SK-N-SH treated with all-trans-retinoic acid at 6 μM for 48 hours (cell line): ENCODE measurements at regions not wholly inside any gene's neighbourhood (a gene's known extent, or its start where the extent isn't known, plus 50 kb on each side); places are given as distances from the start of the nearest gene placed in this dataset.
"Not testable (repeated sequence)": the region's sequence is repeated elsewhere in the genome, so short reads cannot be mapped to it uniquely, and the experiment has no call there.

Experiments
- ATAC-seq: fragments of 200-7000 bp; cut with Tn5 transposase; 3 replicates; pipeline ENCODE4 v1.9.1; 2020; ENCODE audit warnings: mild to moderate bottlenecking, moderate library complexity
- ARNTL ChIP-seq: fragments of 450-650 bp; formaldehyde crosslinking; IDR thresholded peaks from 2 replicates; pipeline ENCODE4 v1.5.0; 2020; ENCODE audit warnings: low read depth, mild to moderate bottlenecking, moderate library complexity, borderline replicate concordance
- BACH2 ChIP-seq: fragments of 250-450 bp; sonication (Bioruptor Pico); IDR thresholded peaks from 2 replicates; pipeline ENCODE4 v1.9.0; 2021; ENCODE audit warnings: mild to moderate bottlenecking, borderline replicate concordance
- CSDC2 ChIP-seq: fragments of 250-450 bp; sonication (Bioruptor Pico); IDR thresholded peaks from 2 replicates; pipeline ENCODE4 v1.5.0; 2020; ENCODE audit warnings: mild to moderate bottlenecking, moderate library complexity
- ESRRG ChIP-seq: fragments of 250-450 bp; sonication (Bioruptor Pico); IDR thresholded peaks from 2 replicates; pipeline ENCODE4 v1.6.1; 2021; ENCODE audit warnings: mild to moderate bottlenecking
- GLIS3 ChIP-seq: fragments of 250-450 bp; sonication (Bioruptor Pico); IDR thresholded peaks from 2 replicates; pipeline ENCODE4 v1.5.0; 2020; ENCODE audit warnings: mild to moderate bottlenecking, moderate library complexity
- ISL1 ChIP-seq: fragments of 250-450 bp; sonication (Bioruptor Pico); IDR thresholded peaks from 2 replicates; pipeline ENCODE4 v2.1.2; 2022; ENCODE audit warnings: mild to moderate bottlenecking, moderate library complexity
- OSR1 ChIP-seq: fragments of 250-450 bp; sonication (Bioruptor Pico); IDR thresholded peaks from 2 replicates; pipeline ENCODE4 v1.8.0; 2022; ENCODE audit warnings: moderate library complexity, mild to moderate bottlenecking, inconsistent platforms
- PPARA ChIP-seq: fragments of 250-450 bp; sonication (Bioruptor Pico); IDR thresholded peaks from 2 replicates; pipeline ENCODE4 v1.5.0; 2020; ENCODE audit warnings: mild to moderate bottlenecking, borderline replicate concordance
- RARB ChIP-seq: fragments of 250-450 bp; sonication (Bioruptor Pico); IDR thresholded peaks from 2 replicates; pipeline ENCODE4 v1.8.0; 2021; ENCODE audit warnings: mild to moderate bottlenecking, moderate library complexity
- SNAI2 ChIP-seq: fragments of 250-450 bp; sonication (Bioruptor Pico); IDR thresholded peaks from 2 replicates; pipeline ENCODE4 v1.5.0; 2020; ENCODE audit warnings: mild to moderate bottlenecking, moderate library complexity
- TCF4 ChIP-seq: fragments of 250-450 bp; sonication (Bioruptor Pico); IDR thresholded peaks from 2 replicates; pipeline ENCODE4 v1.8.0; 2021; ENCODE audit warnings: mild to moderate bottlenecking, moderate library complexity, borderline replicate concordance
- TOX ChIP-seq: fragments of 250-450 bp; sonication (Bioruptor Pico); IDR thresholded peaks from 2 replicates; pipeline ENCODE4 v1.8.0; 2021; ENCODE audit warnings: mild to moderate bottlenecking, moderate library complexity, borderline replicate concordance
- ZC3H10 ChIP-seq: fragments of 250-450 bp; sonication (Bioruptor Pico); IDR thresholded peaks from 2 replicates; pipeline ENCODE4 v1.5.1; 2021; ENCODE audit warnings: mild to moderate bottlenecking, moderate library complexity
- ZFP3 ChIP-seq: fragments of 250-450 bp; sonication (Bioruptor Pico); IDR thresholded peaks from 2 replicates; pipeline ENCODE4 v1.5.0; 2020; ENCODE audit warnings: mild to moderate bottlenecking, moderate library complexity
- ZFP30 ChIP-seq: fragments of 450-650 bp; formaldehyde crosslinking; IDR thresholded peaks from 2 replicates; pipeline ENCODE4 v1.5.0; 2022; ENCODE audit warnings: mild to moderate bottlenecking, moderate library complexity
- ZNF565 ChIP-seq: fragments of 450-650 bp; formaldehyde crosslinking; conservative IDR thresholded peaks from 2 replicates; pipeline ENCODE4 v1.5.0; 2020; ENCODE audit warnings: low read depth, mild to moderate bottlenecking, moderate library complexity
- ZNF70 ChIP-seq: fragments of 450-650 bp; formaldehyde crosslinking; IDR thresholded peaks from 2 replicates; pipeline ENCODE4 v1.5.0; 2020; ENCODE audit warnings: mild to moderate bottlenecking, moderate library complexity
- ZNF8 ChIP-seq: fragments of 450-650 bp; formaldehyde crosslinking; IDR thresholded peaks from 2 replicates; pipeline ENCODE4 v1.5.0; 2020; ENCODE audit warnings: mild to moderate bottlenecking, moderate library complexity
- TF ChIP-seq, protein P1 (sequence below): fragments of 250-450 bp; sonication (Bioruptor Pico); IDR thresholded peaks from 2 replicates; pipeline ENCODE4 v1.5.1; 2021; ENCODE audit warnings: mild to moderate bottlenecking, moderate library complexity
- TF ChIP-seq, protein P2 (sequence below): fragments of 250-450 bp; sonication (Bioruptor Pico); IDR thresholded peaks from 2 replicates; pipeline ENCODE4 v1.5.1; 2020; ENCODE audit warnings: low read depth, mild to moderate bottlenecking, moderate library complexity
- TF ChIP-seq, protein P3 (sequence below): fragments of 250-450 bp; sonication (Bioruptor Pico); IDR thresholded peaks from 2 replicates; pipeline ENCODE4 v1.8.0; 2021; ENCODE audit warnings: low read depth, mild to moderate bottlenecking, moderate library complexity, borderline replicate concordance

DNA sequence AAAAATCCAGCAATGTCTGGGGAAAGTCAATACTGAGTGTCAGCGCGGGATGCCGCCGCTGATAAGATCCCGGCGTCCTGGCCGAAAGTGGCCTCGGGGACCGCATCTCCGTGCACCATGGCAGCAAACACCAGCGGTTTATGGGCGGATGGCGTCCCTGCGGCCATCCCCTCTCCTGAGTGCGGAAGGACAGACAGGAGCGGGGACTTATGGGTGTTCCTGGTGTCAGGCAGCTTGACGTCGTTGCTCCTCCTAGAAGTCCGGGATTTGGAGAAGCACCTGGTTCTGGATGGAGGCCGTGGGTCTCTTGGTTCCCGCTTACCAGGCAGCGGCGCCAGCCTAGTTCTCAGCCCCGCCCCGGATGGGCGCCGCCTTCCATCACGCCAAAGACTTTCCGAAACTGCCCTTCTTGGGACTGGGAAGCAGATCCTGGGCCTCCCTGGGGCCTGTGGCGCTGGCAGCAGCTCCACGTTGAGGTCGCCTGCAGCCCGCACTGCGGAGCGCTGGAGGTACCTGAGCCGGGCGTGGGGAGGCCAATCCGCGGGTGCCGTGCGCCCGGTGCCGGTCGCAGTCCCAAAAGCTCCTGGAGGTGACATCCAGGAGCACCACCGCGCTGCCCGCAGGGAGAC lies 119.1 kb downstream of the CCDC74A start:
- no peak for ATAC-seq
- TF ChIP-seq ZNF70: no peak

DNA sequence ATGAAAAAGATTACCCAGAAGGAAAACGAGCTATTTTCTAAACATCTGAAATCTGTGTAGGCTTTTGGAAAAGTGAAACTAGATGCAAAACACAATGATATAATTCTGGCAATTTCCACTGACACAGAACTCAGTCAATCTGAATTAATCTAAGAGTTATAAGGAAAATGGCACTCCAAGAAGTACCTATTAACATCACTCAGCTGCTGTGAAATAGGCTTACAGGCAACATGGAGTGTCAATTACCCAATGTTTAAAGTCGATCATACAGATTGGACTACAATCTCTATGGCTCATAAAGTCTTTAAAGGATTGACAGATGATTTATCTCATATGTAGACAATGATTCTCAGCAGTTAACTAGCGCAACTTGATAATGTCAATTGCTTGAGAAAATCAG lies 120.9 kb downstream of the CCDC74A start:
- ATAC-seq: not testable (repeated sequence)

DNA sequence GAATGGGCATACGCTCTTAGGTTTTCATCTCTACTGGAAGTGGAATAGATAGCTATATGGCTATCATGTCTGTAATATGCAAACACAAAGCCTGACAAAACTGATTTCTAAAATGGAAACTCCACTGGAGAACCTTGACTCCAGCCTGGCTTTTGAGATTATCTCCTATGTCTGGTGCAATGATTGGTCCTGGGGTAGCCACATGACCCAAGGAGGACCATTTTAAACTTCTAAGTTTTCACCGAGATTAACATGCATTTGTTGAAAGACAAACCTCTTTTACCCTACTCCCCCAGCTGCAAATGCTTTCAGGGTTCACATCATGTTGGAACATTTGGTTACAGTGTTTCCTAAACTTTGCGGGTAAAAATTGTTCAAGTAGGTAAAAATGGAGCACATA lies 124.6 kb downstream of the CCDC74A start:
- not testable (repeated sequence) for ATAC-seq

DNA sequence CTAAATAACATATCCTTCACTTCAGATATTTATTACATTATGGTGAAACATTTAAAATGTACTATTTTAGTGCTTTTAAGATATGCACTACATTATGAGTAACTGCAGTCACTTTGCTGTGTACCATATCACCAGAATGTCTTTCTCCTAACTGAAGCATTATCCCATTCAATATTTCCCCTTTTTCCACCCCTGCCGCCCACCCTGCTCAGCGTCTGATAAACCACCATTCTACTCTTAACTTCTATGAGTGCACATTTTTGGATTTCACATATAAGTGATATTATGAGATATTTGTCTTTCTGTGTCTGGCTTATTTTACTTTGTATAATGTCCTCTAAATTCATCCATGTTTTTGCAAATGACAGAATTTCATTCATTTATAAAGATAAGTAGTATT lies 126.4 kb downstream of the CCDC74A start:
- ATAC-seq: not testable (repeated sequence)

DNA sequence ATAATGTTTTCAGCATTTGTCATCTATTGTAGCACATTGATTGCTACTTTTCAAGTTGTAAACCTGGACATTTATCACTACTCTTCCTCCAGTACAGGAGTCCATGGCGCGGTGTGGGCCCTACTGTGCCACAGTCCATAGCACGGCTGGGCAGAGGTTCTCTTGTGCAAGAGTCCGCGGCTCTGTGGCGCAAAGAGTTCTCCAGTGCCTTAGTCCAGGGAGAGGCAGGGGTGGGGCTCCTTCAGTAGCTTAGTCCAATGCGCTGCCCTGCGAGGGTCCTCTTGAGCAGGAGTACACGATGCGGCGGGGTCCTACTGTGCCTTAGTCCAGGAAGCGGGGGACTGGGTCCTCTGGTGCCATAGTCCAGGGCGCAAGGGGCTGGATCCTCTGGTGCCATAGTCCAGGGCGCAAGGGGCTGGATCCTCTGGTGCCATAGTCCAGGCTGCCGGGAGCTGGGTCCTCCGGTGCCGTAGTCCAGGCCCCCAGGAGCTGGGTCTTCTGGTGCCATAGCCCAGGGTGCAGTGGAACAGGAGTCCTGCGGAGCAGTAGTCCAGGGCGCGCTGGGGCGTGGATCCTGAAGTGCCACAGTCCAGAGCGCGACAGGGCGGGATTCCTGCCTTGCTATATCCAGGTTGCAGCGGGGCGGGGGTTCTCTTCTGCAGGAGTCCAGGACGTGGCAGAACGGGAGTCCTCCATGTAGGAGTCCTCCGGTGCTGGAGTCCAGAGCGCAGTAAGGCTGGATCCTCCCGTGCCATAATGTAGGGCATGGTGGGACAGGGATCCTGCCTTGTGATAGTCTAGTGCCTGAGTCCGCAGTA lies 129.3 kb downstream of the CCDC74A start:
- ATAC-seq: no peak
- TF ChIP-seq ZNF70 (no peak), CSDC2 (CRISPR knock-in tag) (no peak), TCF4 (CRISPR knock-in tag) (no peak), ZFP3 (CRISPR knock-in tag) (no peak), PPARA (CRISPR knock-in tag) (no peak), ESRRG (CRISPR knock-in tag) (no peak), OSR1 (CRISPR knock-in tag) (no peak), BACH2 (no peak)
- TF ChIP-seq, protein P1, sequence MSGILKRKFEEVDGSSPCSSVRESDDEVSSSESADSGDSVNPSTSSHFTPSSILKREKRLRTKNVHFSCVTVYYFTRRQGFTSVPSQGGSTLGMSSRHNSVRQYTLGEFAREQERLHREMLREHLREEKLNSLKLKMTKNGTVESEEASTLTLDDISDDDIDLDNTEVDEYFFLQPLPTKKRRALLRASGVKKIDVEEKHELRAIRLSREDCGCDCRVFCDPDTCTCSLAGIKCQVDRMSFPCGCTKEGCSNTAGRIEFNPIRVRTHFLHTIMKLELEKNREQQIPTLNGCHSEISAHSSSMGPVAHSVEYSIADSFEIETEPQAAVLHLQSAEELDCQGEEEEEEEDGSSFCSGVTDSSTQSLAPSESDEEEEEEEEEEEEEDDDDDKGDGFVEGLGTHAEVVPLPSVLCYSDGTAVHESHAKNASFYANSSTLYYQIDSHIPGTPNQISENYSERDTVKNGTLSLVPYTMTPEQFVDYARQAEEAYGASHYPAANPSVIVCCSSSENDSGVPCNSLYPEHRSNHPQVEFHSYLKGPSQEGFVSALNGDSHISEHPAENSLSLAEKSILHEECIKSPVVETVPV (CRISPR knock-in tag): no peak

DNA sequence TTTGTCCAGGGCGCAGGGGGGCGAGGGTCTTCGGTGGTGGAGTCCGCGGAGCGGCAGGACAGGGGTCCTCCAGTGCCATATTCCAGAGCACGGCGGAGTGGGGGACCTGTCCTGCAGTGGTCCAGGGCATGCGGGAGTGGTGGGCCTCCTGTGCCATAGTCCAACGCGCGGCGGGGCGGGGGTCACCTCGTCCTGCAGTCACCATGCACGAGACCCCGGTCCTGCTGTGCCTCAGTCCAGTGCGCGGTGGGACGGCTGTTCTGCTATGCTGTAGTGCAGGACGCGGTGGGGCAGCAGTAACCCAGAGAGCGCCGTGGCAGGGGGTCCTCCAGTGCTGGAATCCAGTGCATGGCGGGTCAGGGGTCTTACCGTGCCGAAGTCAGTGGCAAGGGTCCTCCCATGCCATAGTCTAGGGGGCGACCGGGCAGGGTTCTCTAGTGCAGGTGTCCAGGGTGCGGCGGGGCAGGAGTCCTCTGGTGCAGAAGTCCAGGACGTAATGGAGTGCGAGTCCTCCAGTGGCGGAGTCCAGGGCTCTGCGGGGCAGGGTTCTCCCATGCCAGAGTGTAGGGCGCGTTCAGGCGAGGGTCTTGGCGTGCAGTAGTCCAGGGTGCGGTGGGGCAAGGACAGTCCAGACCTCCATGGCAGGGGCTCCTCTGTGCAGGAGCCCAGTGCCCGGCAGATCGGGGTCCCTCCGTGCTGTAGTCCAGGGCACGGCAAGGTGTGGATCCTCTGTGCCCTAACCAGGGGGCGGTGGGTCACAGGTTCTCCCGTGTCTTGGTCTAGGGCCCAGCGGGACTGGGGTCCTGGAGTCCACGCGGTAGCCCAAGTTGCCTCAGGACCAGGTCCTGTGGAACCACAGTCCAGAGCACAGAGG lies 130.4 kb downstream of the CCDC74A start:
- TF ChIP-seq ZNF70 (no peak), ISL1 (no peak), TOX (CRISPR knock-in tag) (no peak), GLIS3 (no peak), ZFP3 (CRISPR knock-in tag) (no peak), ZNF8 (CRISPR knock-in tag) (no peak), ZC3H10 (CRISPR knock-in tag) (no peak), RARB (CRISPR knock-in tag) (no peak), SNAI2 (CRISPR knock-in tag) (no peak), ARNTL (no peak), TCF4 (CRISPR knock-in tag) (no peak)
- TF ChIP-seq, protein P1 (CRISPR knock-in tag): no peak
- TF ChIP-seq, protein P2, sequence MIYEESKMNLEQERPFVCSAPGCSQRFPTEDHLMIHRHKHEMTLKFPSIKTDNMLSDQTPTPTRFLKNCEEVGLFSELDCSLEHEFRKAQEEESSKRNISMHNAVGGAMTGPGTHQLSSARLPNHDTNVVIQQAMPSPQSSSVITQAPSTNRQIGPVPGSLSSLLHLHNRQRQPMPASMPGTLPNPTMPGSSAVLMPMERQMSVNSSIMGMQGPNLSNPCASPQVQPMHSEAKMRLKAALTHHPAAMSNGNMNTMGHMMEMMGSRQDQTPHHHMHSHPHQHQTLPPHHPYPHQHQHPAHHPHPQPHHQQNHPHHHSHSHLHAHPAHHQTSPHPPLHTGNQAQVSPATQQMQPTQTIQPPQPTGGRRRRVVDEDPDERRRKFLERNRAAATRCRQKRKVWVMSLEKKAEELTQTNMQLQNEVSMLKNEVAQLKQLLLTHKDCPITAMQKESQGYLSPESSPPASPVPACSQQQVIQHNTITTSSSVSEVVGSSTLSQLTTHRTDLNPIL (CRISPR knock-in tag): no peak
- no peak for ATAC-seq

DNA sequence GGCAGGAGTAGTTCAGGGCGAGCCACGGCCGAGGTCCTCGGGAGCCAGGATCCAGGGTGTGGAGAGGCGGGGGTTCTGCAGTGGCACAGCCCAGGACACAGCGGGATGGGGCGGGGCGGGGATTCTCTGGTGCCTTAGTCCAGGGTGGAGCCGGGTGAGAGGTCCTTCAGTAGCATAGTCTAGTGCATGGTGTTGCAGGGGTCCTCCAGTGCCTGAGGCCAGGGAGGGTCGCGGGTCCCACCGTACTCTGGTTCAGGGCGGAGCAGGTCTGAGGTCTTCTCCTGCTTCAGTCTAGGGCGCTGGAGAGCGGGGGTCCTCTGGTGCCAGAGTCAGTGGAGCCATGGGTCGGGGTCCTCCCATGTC lies 131.1 kb downstream of the CCDC74A start:
- no peak for ATAC-seq
- TF ChIP-seq ZFP3 (CRISPR knock-in tag) (no peak), OSR1 (CRISPR knock-in tag) (no peak), ZNF70 (no peak), PPARA (CRISPR knock-in tag) (no peak), ZFP30 (no peak), SNAI2 (CRISPR knock-in tag) (no peak), ZNF565 (no peak), ZNF8 (CRISPR knock-in tag) (no peak)
- TF ChIP-seq, protein P1 (CRISPR knock-in tag): no peak
- TF ChIP-seq, protein P3, sequence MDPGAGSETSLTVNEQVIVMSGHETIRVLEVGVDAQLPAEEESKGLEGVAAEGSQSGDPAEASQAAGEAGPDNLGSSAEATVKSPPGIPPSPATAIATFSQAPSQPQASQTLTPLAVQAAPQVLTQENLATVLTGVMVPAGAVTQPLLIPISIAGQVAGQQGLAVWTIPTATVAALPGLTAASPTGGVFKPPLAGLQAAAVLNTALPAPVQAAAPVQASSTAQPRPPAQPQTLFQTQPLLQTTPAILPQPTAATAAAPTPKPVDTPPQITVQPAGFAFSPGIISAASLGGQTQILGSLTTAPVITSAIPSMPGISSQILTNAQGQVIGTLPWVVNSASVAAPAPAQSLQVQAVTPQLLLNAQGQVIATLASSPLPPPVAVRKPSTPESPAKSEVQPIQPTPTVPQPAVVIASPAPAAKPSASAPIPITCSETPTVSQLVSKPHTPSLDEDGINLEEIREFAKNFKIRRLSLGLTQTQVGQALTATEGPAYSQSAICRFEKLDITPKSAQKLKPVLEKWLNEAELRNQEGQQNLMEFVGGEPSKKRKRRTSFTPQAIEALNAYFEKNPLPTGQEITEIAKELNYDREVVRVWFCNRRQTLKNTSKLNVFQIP (CRISPR knock-in tag): no peak
- TF ChIP-seq, protein P2 (CRISPR knock-in tag): no peak
